Right lobe of liver (tissue), 6 donors: ENCODE measurements at regions not wholly inside any gene's neighbourhood (a gene's known extent, or its start where the extent isn't known, plus 50 kb on each side); places are given as distances from the start of the nearest gene placed in this dataset.

Experiments
- ATAC-seq, 4 donors: fragments of 200-7000 bp; cut with Tn5 transposase; one replicate each; pipeline ENCODE4 v1.9.1; 2020; ENCODE audit warnings: mild to moderate bottlenecking in 4 of 4, moderate library complexity in 4 of 4
- DNase-seq, 3 donors: peaks; one replicate each; pipeline ENCODE4 v3.0.0-alpha.2; 2020
- H3K27ac ChIP-seq, 3 donors: fragments of 200-600 bp; one replicate each; pipeline ENCODE4 v1.8.0; 2022
- H3K27me3 ChIP-seq, 2 donors: fragments of 200-600 bp; one replicate each; pipeline ENCODE4 v1.8.0; 2022
- H3K36me3 ChIP-seq, 4 donors: fragments of 200-600 bp; sonication (generic) in 1 of 4; one replicate each; pipeline versions ENCODE4 v1.5.1 to v1.8.0; 2017 to 2022; ENCODE audit warnings: control low read depth in 1 of 4
- H3K4me1 ChIP-seq, 4 donors: fragments of 200-600 bp; sonication (generic) in 1 of 4; one replicate each; pipeline versions ENCODE4 v1.5.1 to v1.8.0; 2017 to 2022; ENCODE audit warnings: control low read depth in 1 of 4
- H3K4me3 ChIP-seq, 3 donors: fragments of 200-600 bp; one replicate each; pipeline ENCODE4 v1.8.0; 2022
- H3K9me3 ChIP-seq, 4 donors: fragments of 200-600 bp; sonication (generic) in 1 of 4; one replicate each; pipeline versions ENCODE4 v1.5.1 to v1.8.0; 2017 to 2022; ENCODE audit warnings: control low read depth in 1 of 4
- POLR2A ChIP-seq: fragments of 450-650 bp; IDR thresholded peaks from one replicate; pipeline ENCODE4 v1.6.1; 2017; ENCODE audit warnings: antibody characterized with exemption, mild to moderate bottlenecking
- WGBS: methylation state at CpG from one replicate; pipeline ENCODE4 v1.1.6; 2018; ENCODE audit warnings: low coverage, low lambda C conversion rate; ENCODE audit not compliant: insufficient coverage; ENCODE audit errors: missing lambda C conversion rate; 5-methylcytosine and 5-hydroxymethylcytosine counted together
- intact Hi-C, 2 donors: fragments of 100-400 bp; cut with DNase I; formaldehyde crosslinking; loops; one replicate each; pipeline versions ENCODE4 v1.11.2 to v1.14.1; 2022
- TF ChIP-seq, protein P1 (sequence below), 4 donors: fragments of 200-600 bp in 3 of 4; fragments of 450-650 bp in 1 of 4; IDR thresholded peaks; one replicate each; pipeline versions ENCODE4 v1.5.1 to v1.8.0; 2016 to 2022; ENCODE audit warnings: antibody characterized with exemption in 4 of 4, mild to moderate bottlenecking in 2 of 4
- donor health status: DM: no; HTN: yes; CAD: no.
- donor health status: DM: no; HTN: no; CAD: no.
- donor health status: DM: no; HTN: no; CAD: no.
- donor health status: DM: no; HTN: yes; CAD: no.
- donor health status: DM: no; HTN: yes; CAD: no.

GRCh38 chrX:78513971-78514738 lies 145.0 kb downstream of the RTL3 start:
- no peaks in the 10 kb centered on the region for H3K9me3 ChIP-seq
- DNase-seq, result no peak
- intact Hi-C loops, result no loop called here
- H3K4me3 ChIP-seq, result no peak overlapping the region
- TF ChIP-seq, protein P1, sequence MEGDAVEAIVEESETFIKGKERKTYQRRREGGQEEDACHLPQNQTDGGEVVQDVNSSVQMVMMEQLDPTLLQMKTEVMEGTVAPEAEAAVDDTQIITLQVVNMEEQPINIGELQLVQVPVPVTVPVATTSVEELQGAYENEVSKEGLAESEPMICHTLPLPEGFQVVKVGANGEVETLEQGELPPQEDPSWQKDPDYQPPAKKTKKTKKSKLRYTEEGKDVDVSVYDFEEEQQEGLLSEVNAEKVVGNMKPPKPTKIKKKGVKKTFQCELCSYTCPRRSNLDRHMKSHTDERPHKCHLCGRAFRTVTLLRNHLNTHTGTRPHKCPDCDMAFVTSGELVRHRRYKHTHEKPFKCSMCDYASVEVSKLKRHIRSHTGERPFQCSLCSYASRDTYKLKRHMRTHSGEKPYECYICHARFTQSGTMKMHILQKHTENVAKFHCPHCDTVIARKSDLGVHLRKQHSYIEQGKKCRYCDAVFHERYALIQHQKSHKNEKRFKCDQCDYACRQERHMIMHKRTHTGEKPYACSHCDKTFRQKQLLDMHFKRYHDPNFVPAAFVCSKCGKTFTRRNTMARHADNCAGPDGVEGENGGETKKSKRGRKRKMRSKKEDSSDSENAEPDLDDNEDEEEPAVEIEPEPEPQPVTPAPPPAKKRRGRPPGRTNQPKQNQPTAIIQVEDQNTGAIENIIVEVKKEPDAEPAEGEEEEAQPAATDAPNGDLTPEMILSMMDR (IDR thresholded peaks at IDR 0.05), result no peak
- TF ChIP-seq POLR2A, result no peak
- no peak overlapping the region for H3K27ac ChIP-seq
- H3K4me1 ChIP-seq, result no peaks in the 10 kb centered on the region
- 48% methylated on average over 5 of the region's 5 CpGs for WGBS
- no peaks in the 10 kb centered on the region for H3K36me3 ChIP-seq
- H3K27me3 ChIP-seq, result no peaks in the 10 kb centered on the region
- no peak for ATAC-seq

- intact Hi-C loops, result no loop called here
- 50% methylated on average over 1 of the region's 1 CpG for WGBS
- ATAC-seq, result no peak
Measured at GRCh38 chrX:78506248-78506647, 152.9 kb downstream of the RTL3 start.

GRCh38 chrX:78496483-78496882 lies 162.6 kb downstream of the RTL3 start:
- Histone ChIP-seq H3K27ac (no peak overlapping the region), H3K36me3 (no peaks in the 10 kb centered on the region), H3K9me3 (no peaks in the 10 kb centered on the region), H3K4me3 (no peak overlapping the region), H3K4me1 (no peaks in the 10 kb centered on the region), H3K27me3 (peaks cover 0 to 5% of the 10 kb centered on the region in 2 donors)
- DNase-seq (no peak), ATAC-seq (no peak)
- intact Hi-C loops, result no loop called here
- 57% methylated on average over 2 of the region's 2 CpGs for WGBS
- TF ChIP-seq POLR2A, result no peak
- TF ChIP-seq, protein P1 (IDR thresholded peaks at IDR 0.05), result no peak

More at GRCh38 chrX:78506248-78506647, 152.9 kb downstream of the RTL3 start:
- TF ChIP-seq POLR2A, result no peak
- TF ChIP-seq, protein P1 (IDR thresholded peaks at IDR 0.05), result no peak
- Histone ChIP-seq H3K4me1 (no peaks in the 10 kb centered on the region), H3K4me3 (no peak overlapping the region), H3K27ac (no peak overlapping the region), H3K9me3 (no peaks in the 10 kb centered on the region), H3K36me3 (no peaks in the 10 kb centered on the region), H3K27me3 (no peaks in the 10 kb centered on the region)
- DNase-seq, result no peak

GRCh38 chrX:78493180-78493579 lies 165.8 kb upstream of the CYSLTR1 start:
- intact Hi-C loops, result no loop called here
- 28% methylated on average over 2 of the region's 2 CpGs for WGBS
- no peaks in the 10 kb centered on the region for H3K4me1 ChIP-seq

More at GRCh38 chrX:78493180-78493579, 165.8 kb upstream of the CYSLTR1 start:
- H3K27me3 ChIP-seq, result peaks cover 0 to 5% of the 10 kb centered on the region in 2 donors
- no peak overlapping the region for H3K4me3 ChIP-seq
- ATAC-seq, result no peak
- H3K9me3 ChIP-seq, result no peaks in the 10 kb centered on the region
- no peak overlapping the region for H3K27ac ChIP-seq
- no peak for DNase-seq
- H3K36me3 ChIP-seq, result no peaks in the 10 kb centered on the region
- TF ChIP-seq POLR2A, result no peak
- TF ChIP-seq, protein P1 (IDR thresholded peaks at IDR 0.05), result no peak
